ENCODE measurements at regions not wholly inside any gene's neighbourhood (a gene's known extent, or its start where the extent isn't known, plus 50 kb on each side); places are given as distances from the start of the nearest gene placed in this dataset.

DNA sequence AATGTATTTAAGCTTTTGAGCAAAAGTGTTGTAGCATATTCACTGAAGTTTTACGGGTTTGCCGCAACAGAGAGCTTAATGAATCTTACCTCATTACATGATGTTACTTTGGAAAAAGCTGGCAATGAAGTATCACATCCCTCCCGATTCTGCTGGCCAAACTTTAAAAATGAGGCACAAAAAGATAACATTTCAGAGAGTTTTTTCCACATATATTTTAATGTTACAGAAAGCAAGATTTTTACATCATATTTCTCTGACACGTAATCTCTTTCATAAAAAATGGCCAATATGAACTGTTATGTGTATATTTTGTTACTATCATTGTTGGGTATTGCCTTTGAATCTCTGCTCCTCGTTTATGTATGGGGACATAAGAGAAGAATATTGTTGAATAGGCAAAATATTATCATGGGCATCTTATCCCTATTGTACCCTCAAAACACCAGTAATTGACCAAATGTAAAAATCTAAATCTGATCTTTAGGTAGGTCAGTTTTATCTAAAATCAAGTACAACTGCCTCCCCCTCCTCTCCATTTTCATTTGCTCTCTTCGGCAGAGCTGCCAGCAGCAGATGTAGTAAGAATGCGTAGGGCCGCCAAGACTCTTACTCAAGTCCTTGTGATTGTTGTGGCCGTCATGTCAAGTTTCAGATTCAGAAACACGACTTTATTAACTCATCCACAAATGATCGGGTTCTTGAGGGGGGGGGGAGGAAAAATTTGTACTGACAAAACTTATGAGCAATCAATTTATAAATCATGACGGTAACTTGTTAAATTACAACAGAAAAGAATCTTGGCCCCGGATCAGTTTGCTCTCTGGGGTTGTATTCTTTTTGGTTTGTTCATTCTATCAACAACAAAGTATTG, 106.7 kb upstream of the THRB start:
- WGBS: 83% methylated on average over 13 of the region's 13 CpGs
- no peaks in the 10 kb centered on the region for H3K9me3 ChIP-seq
- no peaks in the 10 kb centered on the region for H3K36me3 ChIP-seq
- no peaks in the 10 kb centered on the region for H3K27me3 ChIP-seq
- DNase-seq (ENCODE audit: extremely low spot score): no peak
- H3K4me3 ChIP-seq: no peak overlapping the region
- TF ChIP-seq EP300 (IDR thresholded peaks at IDR 0.05): no peak
- TF ChIP-seq, protein P1, sequence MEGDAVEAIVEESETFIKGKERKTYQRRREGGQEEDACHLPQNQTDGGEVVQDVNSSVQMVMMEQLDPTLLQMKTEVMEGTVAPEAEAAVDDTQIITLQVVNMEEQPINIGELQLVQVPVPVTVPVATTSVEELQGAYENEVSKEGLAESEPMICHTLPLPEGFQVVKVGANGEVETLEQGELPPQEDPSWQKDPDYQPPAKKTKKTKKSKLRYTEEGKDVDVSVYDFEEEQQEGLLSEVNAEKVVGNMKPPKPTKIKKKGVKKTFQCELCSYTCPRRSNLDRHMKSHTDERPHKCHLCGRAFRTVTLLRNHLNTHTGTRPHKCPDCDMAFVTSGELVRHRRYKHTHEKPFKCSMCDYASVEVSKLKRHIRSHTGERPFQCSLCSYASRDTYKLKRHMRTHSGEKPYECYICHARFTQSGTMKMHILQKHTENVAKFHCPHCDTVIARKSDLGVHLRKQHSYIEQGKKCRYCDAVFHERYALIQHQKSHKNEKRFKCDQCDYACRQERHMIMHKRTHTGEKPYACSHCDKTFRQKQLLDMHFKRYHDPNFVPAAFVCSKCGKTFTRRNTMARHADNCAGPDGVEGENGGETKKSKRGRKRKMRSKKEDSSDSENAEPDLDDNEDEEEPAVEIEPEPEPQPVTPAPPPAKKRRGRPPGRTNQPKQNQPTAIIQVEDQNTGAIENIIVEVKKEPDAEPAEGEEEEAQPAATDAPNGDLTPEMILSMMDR (IDR thresholded peaks at IDR 0.05): no peak
- no peak for TF ChIP-seq POLR2A (IDR thresholded peaks at IDR 0.05; ENCODE audit: low read depth)
- no peak for TF ChIP-seq POLR2AphosphoS5 (IDR thresholded peaks at IDR 0.05)
- intact Hi-C loops (cut with DNase I): no loop called here
- H3K27ac ChIP-seq (replicated peaks in 1 of 4): no peak overlapping the region
- H3K4me1 ChIP-seq: peaks cover 0 to 19% (median 15%) of the 10 kb centered on the region in 4 donors

DNA sequence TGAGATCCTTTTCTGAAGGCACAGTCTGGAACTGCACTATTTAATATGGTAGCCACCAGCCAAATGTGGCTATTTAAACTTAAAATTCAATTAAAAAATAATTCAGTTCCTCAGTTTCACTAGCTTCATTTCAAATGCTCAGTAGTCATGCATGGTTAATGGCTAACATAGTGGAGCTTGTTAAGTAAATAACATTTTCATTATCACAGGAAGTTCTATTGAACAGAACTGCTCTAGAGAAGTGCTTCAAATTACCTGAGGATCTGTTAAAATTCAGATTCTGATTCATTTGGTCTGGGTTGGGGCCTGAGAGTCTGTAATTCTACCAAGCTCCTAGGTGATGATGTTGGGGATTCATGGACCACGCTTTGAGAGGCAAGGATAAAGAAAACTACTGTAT, 109.6 kb upstream of the THRB start:
- Histone ChIP-seq H3K9me3 (no peaks in the 10 kb centered on the region), H3K4me1 (peaks cover 0 to 3% (median 1%) of the 10 kb centered on the region in 4 donors), H3K4me3 (no peak overlapping the region), H3K36me3 (no peaks in the 10 kb centered on the region), H3K27me3 (no peaks in the 10 kb centered on the region), H3K27ac (replicated peaks in 1 of 4) (no peak overlapping the region)
- TF ChIP-seq POLR2AphosphoS5 (IDR thresholded peaks at IDR 0.05) (no peak), POLR2A (IDR thresholded peaks at IDR 0.05; ENCODE audit: low read depth) (no peak), EP300 (IDR thresholded peaks at IDR 0.05) (no peak)
- TF ChIP-seq, protein P1 (IDR thresholded peaks at IDR 0.05): no peak
- no peak for DNase-seq (ENCODE audit: extremely low spot score)
- intact Hi-C loops (cut with DNase I): no loop called here
- WGBS: 100% methylated on average over 1 of the region's 1 CpG

DNA sequence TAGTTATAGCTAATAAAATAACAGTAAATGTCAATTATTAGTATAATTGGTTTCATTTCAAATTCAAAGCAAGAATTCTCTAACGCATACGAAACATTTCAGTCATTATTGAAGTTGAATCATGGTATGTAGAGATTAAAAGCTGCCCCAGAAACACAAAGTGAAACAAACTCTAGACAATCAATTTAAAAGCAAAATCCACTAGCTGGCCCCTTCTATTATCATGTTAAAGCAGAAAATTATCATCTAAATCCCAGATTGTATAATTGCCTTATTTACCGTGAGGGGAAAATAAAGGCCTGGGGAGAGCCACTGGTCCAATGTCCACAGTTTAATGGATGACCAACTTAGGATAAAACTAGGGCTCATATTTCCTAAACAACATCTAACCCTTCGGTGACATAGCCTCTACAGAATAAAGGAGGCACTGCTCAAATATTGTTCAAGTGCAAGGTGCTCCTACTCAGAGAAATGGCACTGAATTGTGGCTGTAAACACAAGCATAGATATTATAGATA, 110.9 kb upstream of the THRB start:
- Histone ChIP-seq H3K9me3 (no peaks in the 10 kb centered on the region), H3K4me3 (no peak overlapping the region), H3K4me1 (no peaks in the 10 kb centered on the region), H3K36me3 (no peaks in the 10 kb centered on the region), H3K27me3 (no peaks in the 10 kb centered on the region), H3K27ac (replicated peaks in 1 of 4) (no peak overlapping the region)
- intact Hi-C loops (cut with DNase I): no loop called here
- TF ChIP-seq POLR2A (IDR thresholded peaks at IDR 0.05; ENCODE audit: low read depth) (no peak), POLR2AphosphoS5 (IDR thresholded peaks at IDR 0.05) (no peak), EP300 (IDR thresholded peaks at IDR 0.05) (no peak)
- TF ChIP-seq, protein P1 (IDR thresholded peaks at IDR 0.05): no peak
- DNase-seq (ENCODE audit: extremely low spot score): no peak
- WGBS: 93% methylated on average over 4 of the region's 4 CpGs

DNA sequence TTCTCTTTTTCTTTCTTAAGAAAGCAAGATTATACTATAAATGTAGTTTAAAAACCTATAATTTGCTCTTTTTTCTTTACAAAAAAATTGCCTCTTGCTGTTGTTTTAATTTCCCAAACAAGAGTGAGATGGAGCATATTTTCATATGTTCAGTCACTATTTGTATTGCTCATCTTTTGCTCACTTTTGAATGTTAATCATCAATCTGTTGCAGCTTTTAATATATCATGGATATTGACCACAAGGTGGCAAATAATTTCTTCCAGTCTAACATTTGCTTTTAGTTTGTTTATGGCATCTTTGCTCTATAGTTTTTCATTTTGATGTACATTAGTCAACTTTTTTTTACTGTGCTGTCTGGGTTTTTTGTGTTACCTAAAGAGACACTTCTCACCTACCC, 112.6 kb upstream of the THRB start:
- Histone ChIP-seq H3K4me3 (no peak overlapping the region), H3K27me3 (no peaks in the 10 kb centered on the region), H3K27ac (replicated peaks in 1 of 4) (no peak overlapping the region), H3K36me3 (no peaks in the 10 kb centered on the region), H3K9me3 (no peaks in the 10 kb centered on the region), H3K4me1 (no peaks in the 10 kb centered on the region)
- intact Hi-C loops (cut with DNase I): no loop called here
- TF ChIP-seq POLR2A (IDR thresholded peaks at IDR 0.05; ENCODE audit: low read depth) (no peak), EP300 (IDR thresholded peaks at IDR 0.05) (no peak)
- DNase-seq (ENCODE audit: extremely low spot score): no peak

DNA sequence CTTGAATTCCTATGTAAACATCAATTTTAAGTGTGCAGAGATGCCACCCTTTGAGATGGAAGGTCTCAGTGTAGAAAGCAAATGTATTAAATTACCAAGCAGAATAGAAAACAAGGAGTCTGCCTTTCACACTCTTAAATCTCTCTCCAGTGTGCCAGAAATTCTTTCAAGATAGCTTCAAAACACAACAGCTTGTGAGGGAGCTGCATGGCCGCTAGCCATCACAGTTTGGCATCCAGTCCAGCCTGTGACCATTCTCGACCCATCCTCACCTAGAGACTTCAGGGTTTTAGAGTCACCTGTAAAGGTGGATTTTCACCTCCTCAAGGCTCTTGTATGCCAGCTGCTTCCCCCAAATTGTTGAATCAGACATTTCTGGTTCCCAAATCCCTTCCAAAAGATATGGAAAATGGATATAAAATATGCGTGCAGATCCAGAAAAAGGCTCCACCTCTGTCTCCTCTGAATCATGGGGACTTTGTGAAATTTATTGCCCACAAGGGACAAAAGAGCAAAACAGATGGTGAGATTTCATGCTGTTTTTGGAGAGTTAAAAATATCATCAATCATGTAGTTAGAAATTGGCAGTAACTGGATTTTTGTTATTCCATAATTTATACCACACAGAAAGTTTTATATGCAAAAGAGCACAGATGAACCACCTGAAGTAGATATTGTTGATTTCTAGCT, 114.2 kb upstream of the THRB start:
- Histone ChIP-seq H3K36me3 (no peaks in the 10 kb centered on the region), H3K9me3 (no peaks in the 10 kb centered on the region), H3K27ac (replicated peaks in 1 of 4) (no peak overlapping the region), H3K4me1 (no peaks in the 10 kb centered on the region), H3K27me3 (no peaks in the 10 kb centered on the region), H3K4me3 (no peak overlapping the region)
- intact Hi-C loops (cut with DNase I): no loop called here
- TF ChIP-seq POLR2A (IDR thresholded peaks at IDR 0.05; ENCODE audit: low read depth) (no peak), POLR2AphosphoS5 (IDR thresholded peaks at IDR 0.05) (no peak), EP300 (IDR thresholded peaks at IDR 0.05) (no peak)
- TF ChIP-seq, protein P1 (IDR thresholded peaks at IDR 0.05): no peak
- 62% methylated on average over 3 of the region's 3 CpGs for WGBS
- DNase-seq (ENCODE audit: extremely low spot score): no peak

Measured in esophagus muscularis mucosa (tissue), 4 donors.